Endothelial cell of umbilical vein (primary cell): ENCODE measurements at regions not wholly inside any gene's neighbourhood (a gene's known extent, or its start where the extent isn't known, plus 50 kb on each side); places are given as distances from the start of the nearest gene placed in this dataset.

Experiments
- JUN ChIP-seq: IDR thresholded peaks from 2 replicates; pipeline ENCODE4 v1.6.1; 2011; ENCODE audit warnings: borderline replicate concordance, low read depth; ENCODE audit not compliant: insufficient read length, insufficient read depth
- POLR2AphosphoS5 ChIP-seq: IDR thresholded peaks from 2 replicates; pipeline ENCODE4 v1.6.1; 2012; ENCODE audit warnings: low read depth, mild to moderate bottlenecking, control low read depth, low read length, moderate library complexity; ENCODE audit not compliant: insufficient read depth
- TF ChIP-seq, protein P1 (sequence below), 2 donors: IDR thresholded peaks; 1 replicate in 1 of 2; 2 replicates in 1 of 2; pipeline ENCODE4 v1.5.1; 2011; ENCODE audit warnings: low read length in 2 of 2, mild to moderate bottlenecking in 2 of 2, moderate library complexity in 2 of 2, control low read depth in 1 of 2, inconsistent platforms in 1 of 2, low read depth in 1 of 2; ENCODE audit not compliant: insufficient read depth in 1 of 2; ENCODE audit errors: extremely low read depth in 1 of 2

DNA sequence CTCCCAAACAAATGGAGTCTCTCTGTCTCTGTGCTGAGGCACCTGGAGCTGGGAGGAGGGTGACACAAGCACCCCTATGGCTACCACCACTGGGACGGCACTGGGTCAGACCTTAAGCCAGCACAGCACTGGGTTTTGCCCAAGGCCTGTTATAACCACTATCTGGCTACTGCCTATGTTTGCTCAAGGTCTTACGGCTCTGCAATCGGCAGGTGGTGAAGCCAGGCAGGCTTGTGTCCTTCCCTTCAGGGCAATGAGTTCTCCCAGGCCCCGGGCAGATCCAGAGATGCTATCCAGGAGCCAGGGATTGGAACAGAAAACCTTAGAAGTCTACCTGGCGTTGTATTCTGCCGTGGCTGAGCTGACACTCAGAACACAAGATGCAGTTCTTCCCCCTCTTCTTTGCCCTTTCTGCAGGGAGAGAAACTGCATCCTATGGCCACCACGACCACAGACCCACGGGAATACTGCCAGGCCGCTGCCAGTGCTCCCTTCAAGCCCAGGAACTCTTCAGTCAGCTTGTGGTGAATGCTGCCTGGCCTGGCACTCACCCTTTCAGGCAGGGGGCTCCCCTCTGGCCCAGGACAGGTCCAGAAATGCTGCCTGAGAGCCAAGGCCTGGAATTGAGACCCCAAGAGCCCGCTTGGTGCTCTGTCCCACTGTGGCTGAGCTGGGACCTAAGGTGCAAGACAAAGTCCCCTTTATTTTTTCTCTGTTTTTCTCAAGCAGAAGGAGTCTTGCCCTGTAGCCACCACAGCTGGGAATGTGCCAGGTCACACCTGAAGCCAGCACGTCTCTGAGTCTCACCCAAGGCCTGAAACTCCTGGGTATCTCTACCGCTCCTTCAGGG, 67.0 kb upstream of the FRMD1 start:
- TF ChIP-seq, protein P1, sequence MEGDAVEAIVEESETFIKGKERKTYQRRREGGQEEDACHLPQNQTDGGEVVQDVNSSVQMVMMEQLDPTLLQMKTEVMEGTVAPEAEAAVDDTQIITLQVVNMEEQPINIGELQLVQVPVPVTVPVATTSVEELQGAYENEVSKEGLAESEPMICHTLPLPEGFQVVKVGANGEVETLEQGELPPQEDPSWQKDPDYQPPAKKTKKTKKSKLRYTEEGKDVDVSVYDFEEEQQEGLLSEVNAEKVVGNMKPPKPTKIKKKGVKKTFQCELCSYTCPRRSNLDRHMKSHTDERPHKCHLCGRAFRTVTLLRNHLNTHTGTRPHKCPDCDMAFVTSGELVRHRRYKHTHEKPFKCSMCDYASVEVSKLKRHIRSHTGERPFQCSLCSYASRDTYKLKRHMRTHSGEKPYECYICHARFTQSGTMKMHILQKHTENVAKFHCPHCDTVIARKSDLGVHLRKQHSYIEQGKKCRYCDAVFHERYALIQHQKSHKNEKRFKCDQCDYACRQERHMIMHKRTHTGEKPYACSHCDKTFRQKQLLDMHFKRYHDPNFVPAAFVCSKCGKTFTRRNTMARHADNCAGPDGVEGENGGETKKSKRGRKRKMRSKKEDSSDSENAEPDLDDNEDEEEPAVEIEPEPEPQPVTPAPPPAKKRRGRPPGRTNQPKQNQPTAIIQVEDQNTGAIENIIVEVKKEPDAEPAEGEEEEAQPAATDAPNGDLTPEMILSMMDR (IDR thresholded peaks at IDR 0.05; ENCODE audit: extremely low read depth in 1 of 2, insufficient read depth in 1 of 2, low read depth in 1 of 2, low read length in 2 of 2), result no peak
- TF ChIP-seq POLR2AphosphoS5, result no peak
- TF ChIP-seq JUN, result no peak
